ENCODE measurements at regions not wholly inside any gene's neighbourhood (a gene's known extent, or its start where the extent isn't known, plus 50 kb on each side); places are given as distances from the start of the nearest gene placed in this dataset.
A peak's percentile ranks its signal among the peaks of the same experiment; 100 is the strongest.

- H3K27ac ChIP-seq: no peak overlapping the region
- H3K9me3 ChIP-seq: peaks cover 3% of the 10 kb centered on the region
- H3K36me3 ChIP-seq: no peaks in the 10 kb centered on the region
- H3K4me3 ChIP-seq: no peak overlapping the region
- DNase-seq (ENCODE audit: low spot score in 2 of 2): no peak
- TF ChIP-seq, protein P1, sequence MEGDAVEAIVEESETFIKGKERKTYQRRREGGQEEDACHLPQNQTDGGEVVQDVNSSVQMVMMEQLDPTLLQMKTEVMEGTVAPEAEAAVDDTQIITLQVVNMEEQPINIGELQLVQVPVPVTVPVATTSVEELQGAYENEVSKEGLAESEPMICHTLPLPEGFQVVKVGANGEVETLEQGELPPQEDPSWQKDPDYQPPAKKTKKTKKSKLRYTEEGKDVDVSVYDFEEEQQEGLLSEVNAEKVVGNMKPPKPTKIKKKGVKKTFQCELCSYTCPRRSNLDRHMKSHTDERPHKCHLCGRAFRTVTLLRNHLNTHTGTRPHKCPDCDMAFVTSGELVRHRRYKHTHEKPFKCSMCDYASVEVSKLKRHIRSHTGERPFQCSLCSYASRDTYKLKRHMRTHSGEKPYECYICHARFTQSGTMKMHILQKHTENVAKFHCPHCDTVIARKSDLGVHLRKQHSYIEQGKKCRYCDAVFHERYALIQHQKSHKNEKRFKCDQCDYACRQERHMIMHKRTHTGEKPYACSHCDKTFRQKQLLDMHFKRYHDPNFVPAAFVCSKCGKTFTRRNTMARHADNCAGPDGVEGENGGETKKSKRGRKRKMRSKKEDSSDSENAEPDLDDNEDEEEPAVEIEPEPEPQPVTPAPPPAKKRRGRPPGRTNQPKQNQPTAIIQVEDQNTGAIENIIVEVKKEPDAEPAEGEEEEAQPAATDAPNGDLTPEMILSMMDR (IDR thresholded peaks at IDR 0.05): no peak
- TF ChIP-seq POLR2AphosphoS5 (IDR thresholded peaks at IDR 0.05) (no peak), EP300 (IDR thresholded peaks at IDR 0.05) (no peak), POLR2A (IDR thresholded peaks at IDR 0.05) (no peak)
- 85% methylated on average over 4 of the region's 4 CpGs for WGBS
- H3K4me1 ChIP-seq: peaks cover 20% of the 10 kb centered on the region
- H3K27me3 ChIP-seq: no peaks in the 10 kb centered on the region
These were observed 50.3 kb upstream of the STX16 start for GRCh38 chr20:58600756-58601155.

GRCh38 chr20:58599966-58600365 lies 51.1 kb upstream of the STX16 start:
- 89% methylated on average over 9 of the region's 10 CpGs for WGBS
- no peaks in the 10 kb centered on the region for H3K27me3 ChIP-seq
- H3K27ac ChIP-seq: no peak overlapping the region
- peaks cover 20% of the 10 kb centered on the region for H3K4me1 ChIP-seq
- TF ChIP-seq POLR2A (IDR thresholded peaks at IDR 0.05) (no peak), POLR2AphosphoS5 (IDR thresholded peaks at IDR 0.05) (no peak), EP300 (IDR thresholded peaks at IDR 0.05) (no peak)
- TF ChIP-seq, protein P1 (IDR thresholded peaks at IDR 0.05): no peak
- H3K36me3 ChIP-seq: no peaks in the 10 kb centered on the region
- peaks cover 3% of the 10 kb centered on the region for H3K9me3 ChIP-seq
- DNase-seq (ENCODE audit: low spot score in 2 of 2): no peak
- H3K4me3 ChIP-seq: no peak overlapping the region

- TF ChIP-seq EP300 (IDR thresholded peaks at IDR 0.05): no peak
- no peak for TF ChIP-seq POLR2AphosphoS5 (IDR thresholded peaks at IDR 0.05)
- TF ChIP-seq, protein P1 (IDR thresholded peaks at IDR 0.05): no peak
- no peak for TF ChIP-seq POLR2A (IDR thresholded peaks at IDR 0.05)
- Histone ChIP-seq H3K9me3 (peaks cover 3% of the 10 kb centered on the region), H3K36me3 (no peaks in the 10 kb centered on the region), H3K27ac (no peak overlapping the region), H3K4me1 (peaks cover 15% of the 10 kb centered on the region), H3K27me3 (no peaks in the 10 kb centered on the region), H3K4me3 (no peak overlapping the region)
- DNase-seq (ENCODE audit: low spot score in 2 of 2): no peak
- 51% methylated on average over 6 of the region's 6 CpGs for WGBS
These were observed 52.7 kb upstream of the STX16 start for GRCh38 chr20:58598211-58599015.

DNA sequence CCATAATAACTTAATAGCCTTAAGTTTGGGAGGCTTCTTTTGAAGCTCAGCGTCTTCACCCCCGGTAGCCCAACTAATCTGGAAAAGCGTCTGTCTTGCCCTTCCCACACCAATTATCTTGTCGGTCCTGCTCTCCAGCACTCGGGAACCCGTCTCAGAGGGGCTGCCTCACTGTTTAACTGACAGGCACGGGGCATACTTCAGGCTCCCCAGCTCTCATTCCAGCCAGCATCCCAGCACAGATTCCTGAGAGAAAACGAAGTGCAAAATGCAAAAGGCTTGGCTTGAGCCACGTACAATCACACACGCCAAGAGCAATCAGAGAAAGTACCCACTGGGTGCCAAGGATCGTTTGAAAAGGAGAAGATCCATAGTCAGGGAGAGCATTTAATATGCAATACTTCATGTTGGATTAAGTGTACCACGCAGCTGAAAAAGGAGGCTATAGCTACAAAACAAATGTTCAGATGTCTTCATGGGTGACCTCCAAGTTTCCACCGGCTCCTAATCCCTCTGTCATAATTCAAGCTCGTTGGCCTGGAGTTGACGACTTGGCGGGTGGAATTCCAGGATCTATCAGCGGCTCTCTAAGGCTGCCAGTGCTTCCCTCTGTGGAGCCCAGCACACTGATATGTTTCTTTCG lies 53.7 kb upstream of the STX16 start:
- Histone ChIP-seq H3K27ac (peak overlapping the region; percentile 50), H3K27me3 (peaks cover 5% of the 10 kb centered on the region), H3K9me3 (no peaks in the 10 kb centered on the region), H3K4me3 (no peak overlapping the region), H3K36me3 (no peaks in the 10 kb centered on the region), H3K4me1 (peaks cover 15% of the 10 kb centered on the region)
- 25% methylated on average over 18 of the region's 18 CpGs for WGBS
- DNase-seq (ENCODE audit: low spot score in 2 of 2): no peak
- TF ChIP-seq, protein P1 (IDR thresholded peaks at IDR 0.05): no peak
- TF ChIP-seq POLR2A (IDR thresholded peaks at IDR 0.05) (no peak), EP300 (IDR thresholded peaks at IDR 0.05) (no peak), POLR2AphosphoS5 (IDR thresholded peaks at IDR 0.05) (no peak)

- H3K27ac ChIP-seq: peak overlapping the region; percentile 50
- WGBS: 58% methylated on average over 16 of the region's 16 CpGs
These were observed 54.3 kb upstream of the STX16 start for GRCh38 chr20:58596750-58597248.

More at GRCh38 chr20:58596750-58597248, 54.3 kb upstream of the STX16 start:
- TF ChIP-seq EP300 (IDR thresholded peaks at IDR 0.05): no peak
- TF ChIP-seq, protein P1 (IDR thresholded peaks at IDR 0.05): no peak
- TF ChIP-seq POLR2AphosphoS5 (IDR thresholded peaks at IDR 0.05): no peak
- no peak for TF ChIP-seq POLR2A (IDR thresholded peaks at IDR 0.05)
- no peak for DNase-seq (ENCODE audit: low spot score in 2 of 2)
- Histone ChIP-seq H3K9me3 (no peaks in the 10 kb centered on the region), H3K4me3 (no peak overlapping the region), H3K4me1 (peaks cover 15% of the 10 kb centered on the region), H3K36me3 (no peaks in the 10 kb centered on the region), H3K27me3 (peaks cover 10% of the 10 kb centered on the region)

All from suprapubic skin (tissue), 4 donors.